Endothelial cell of umbilical vein (primary cell): ENCODE measurements at regions not wholly inside any gene's neighbourhood (a gene's known extent, or its start where the extent isn't known, plus 50 kb on each side); places are given as distances from the start of the nearest gene placed in this dataset.
A peak's percentile ranks its signal among the peaks of the same experiment; 100 is the strongest.

Source experiments
- BruUV-seq: library from RNA; stranded (reverse); fragments of 400-500 nt; replicated peaks from 2 replicates; lab custom pipeline; 2021; lab: Mats Ljungman, UMichigan
- CTCF ChIA-PET: fragments of 300-600, 350-600 bp; sonication (Branson Sonifier 250); formaldehyde crosslinking; loops from one replicate; lab custom pipeline; 2021; ENCODE audit warnings: antibody characterized with exemption, inconsistent platforms; lab: Charles Lee
- POLR2A ChIA-PET: fragments of 300-600, 350-600 bp; sonication (Branson Sonifier 250); formaldehyde crosslinking; loops from one replicate; lab custom pipeline; 2021; ENCODE audit warnings: antibody characterized with exemption, inconsistent platforms; lab: Charles Lee
- DNase-seq: peaks from one replicate; pipeline ENCODE4 v3.0.0-alpha.2; 2011; ENCODE audit warnings: low read depth, low spot score
- FAIRE-seq: peaks from 2 replicates; lab custom pipeline; 2011; peaks lifted over from hg19 to GRCh38; lab: Jason Lieb, UNC
- H2AFZ ChIP-seq: 2 replicates; pipeline ENCODE4 v1.6.0; 2012; ENCODE audit warnings: low read depth, low read length, control low read depth, inconsistent platforms
- H3K27ac ChIP-seq: 2 replicates; pipeline ENCODE4 v1.5.1; 2011; ENCODE audit warnings: low read depth, mild to moderate bottlenecking, control low read depth, low read length, moderate library complexity; ENCODE audit not compliant: insufficient read depth
- H3K27me3 ChIP-seq, 2 experiments: 2 replicates each; pipeline versions ENCODE4 v1.6.0 to v1.6.1; 2011; ENCODE audit warnings: low read length in 2 of 2, mixed read lengths in 1 of 2; ENCODE audit not compliant: control insufficient read depth in 2 of 2, insufficient read depth in 2 of 2
- H3K36me3 ChIP-seq, 2 experiments: 2 replicates in 1 of 2; 3 replicates in 1 of 2; pipeline ENCODE4 v1.5.1; 2011; ENCODE audit warnings: low read length in 2 of 2, mild to moderate bottlenecking in 1 of 2, moderate library complexity in 1 of 2; ENCODE audit not compliant: control insufficient read depth in 2 of 2, insufficient read depth in 2 of 2; ENCODE audit errors: extremely low read depth in 1 of 2
- H3K4me1 ChIP-seq: 3 replicates; pipeline ENCODE4 v1.5.1; 2011; ENCODE audit warnings: mild to moderate bottlenecking, low read length; ENCODE audit not compliant: control insufficient read depth, insufficient read depth; ENCODE audit errors: extremely low read depth
- H3K4me2 ChIP-seq: 2 replicates; pipeline ENCODE4 v1.6.1; 2011; ENCODE audit warnings: low read length, control low read depth, mixed read lengths; ENCODE audit not compliant: insufficient read depth
- H3K4me3 ChIP-seq, 3 experiments: fragments of 200-600 bp in 1 of 3; sonication (generic), shearing (Covaris generic) in 1 of 3; replicated peaks in 1 of 3; 2 replicates each; pipeline ENCODE4 v1.5.1; 2011 to 2016; ENCODE audit warnings: control low read depth in 3 of 3, low read length in 3 of 3, mild to moderate bottlenecking in 2 of 3, inconsistent platforms in 1 of 3, low read depth in 1 of 3, moderate library complexity in 1 of 3; ENCODE audit not compliant: insufficient read depth in 1 of 3
- H3K79me2 ChIP-seq: 2 replicates; pipeline ENCODE4 v1.6.0; 2012; ENCODE audit warnings: low read length, inconsistent platforms; ENCODE audit not compliant: control insufficient read depth, insufficient read depth
- H3K9ac ChIP-seq: replicated peaks from 2 replicates; pipeline ENCODE3; 2011; ENCODE audit warnings: low read length, control low read depth; ENCODE audit not compliant: insufficient read depth; ENCODE audit errors: extremely low read depth
- H3K9me1 ChIP-seq: replicated peaks from 3 replicates; pipeline ENCODE4 v1.6.0; 2011; ENCODE audit warnings: mild to moderate bottlenecking, low read length; ENCODE audit not compliant: control insufficient read depth, insufficient read depth; ENCODE audit errors: extremely low read depth
- H3K9me3 ChIP-seq: replicated peaks from 2 replicates; pipeline ENCODE4 v1.5.1; 2012; ENCODE audit warnings: low read length, inconsistent platforms; ENCODE audit not compliant: control insufficient read depth, insufficient read depth
- H4K20me1 ChIP-seq: replicated peaks from 2 replicates; pipeline ENCODE3; 2011; ENCODE audit warnings: mild to moderate bottlenecking, low read length; ENCODE audit not compliant: control insufficient read depth, insufficient read depth; ENCODE audit errors: extremely low read depth
- FOS ChIP-seq: IDR thresholded peaks from 2 replicates; pipeline ENCODE4 v1.6.1; 2011; ENCODE audit warnings: mild to moderate bottlenecking, low read length, moderate library complexity, borderline replicate concordance; ENCODE audit not compliant: insufficient read depth
- GATA2 ChIP-seq: IDR thresholded peaks from 2 replicates; pipeline ENCODE4 v1.7.0; 2011; ENCODE audit warnings: low read depth, mild to moderate bottlenecking, moderate library complexity, mixed read lengths, low read length; ENCODE audit not compliant: insufficient read length, insufficient read depth
- JUN ChIP-seq: IDR thresholded peaks from 2 replicates; pipeline ENCODE4 v1.6.1; 2011; ENCODE audit warnings: borderline replicate concordance, low read depth; ENCODE audit not compliant: insufficient read length, insufficient read depth
- MYC ChIP-seq: IDR thresholded peaks from one replicate; pipeline ENCODE4 v1.6.1; 2011; ENCODE audit warnings: mild to moderate bottlenecking, low read depth, low read length
- POLR2A ChIP-seq: IDR thresholded peaks from 2 replicates; pipeline ENCODE4 v1.6.1; 2012; ENCODE audit warnings: low read depth, mild to moderate bottlenecking, control low read depth, low read length
- dilution Hi-C: fragments of 300-500 bp; cut with MboI; formaldehyde crosslinking; loops from one replicate; pipeline ENCODE4 v1.15.0; 2019; ENCODE audit warnings: low sequenced_read_pairs; ENCODE audit not compliant: extremely low pct_ligation_motif_present
- intact Hi-C: fragments of 100-400 bp; cut with micrococcal nuclease; formaldehyde crosslinking; loops from one replicate; pipeline ENCODE4 v1.10.0; 2022
- TF ChIP-seq, protein P1 (sequence below): IDR thresholded peaks from 2 replicates; pipeline ENCODE4 v1.6.1; 2011; ENCODE audit not compliant: insufficient read depth, insufficient read length
- TF ChIP-seq, protein P2 (sequence below), 2 donors: IDR thresholded peaks; 1 replicate in 1 of 2; 2 replicates in 1 of 2; pipeline ENCODE4 v1.5.1; 2011; ENCODE audit warnings: low read length in 2 of 2, mild to moderate bottlenecking in 2 of 2, moderate library complexity in 2 of 2, control low read depth in 1 of 2, inconsistent platforms in 1 of 2, low read depth in 1 of 2; ENCODE audit not compliant: insufficient read depth in 1 of 2; ENCODE audit errors: extremely low read depth in 1 of 2

GRCh38 chr4:15232366-15233263 lies 195.2 kb upstream of the C1QTNF7 start:
- intact Hi-C loops: loop anchor here (5.0 to 10.0 kb wide), 2 partner anchors 230 to 422 kb away; partner anchors contain the start of genes CPEB2 and FBXL5
- no peaks in the 10 kb centered on the region for H3K9me3 ChIP-seq
- no peaks in the 10 kb centered on the region for H3K9me1 ChIP-seq
- TF ChIP-seq FOS (no peak), MYC (no peak), JUN (no peak), POLR2A (no peak), GATA2 (no peak)
- TF ChIP-seq, protein P1, sequence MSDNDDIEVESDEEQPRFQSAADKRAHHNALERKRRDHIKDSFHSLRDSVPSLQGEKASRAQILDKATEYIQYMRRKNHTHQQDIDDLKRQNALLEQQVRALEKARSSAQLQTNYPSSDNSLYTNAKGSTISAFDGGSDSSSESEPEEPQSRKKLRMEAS: no peak
- TF ChIP-seq, protein P2, sequence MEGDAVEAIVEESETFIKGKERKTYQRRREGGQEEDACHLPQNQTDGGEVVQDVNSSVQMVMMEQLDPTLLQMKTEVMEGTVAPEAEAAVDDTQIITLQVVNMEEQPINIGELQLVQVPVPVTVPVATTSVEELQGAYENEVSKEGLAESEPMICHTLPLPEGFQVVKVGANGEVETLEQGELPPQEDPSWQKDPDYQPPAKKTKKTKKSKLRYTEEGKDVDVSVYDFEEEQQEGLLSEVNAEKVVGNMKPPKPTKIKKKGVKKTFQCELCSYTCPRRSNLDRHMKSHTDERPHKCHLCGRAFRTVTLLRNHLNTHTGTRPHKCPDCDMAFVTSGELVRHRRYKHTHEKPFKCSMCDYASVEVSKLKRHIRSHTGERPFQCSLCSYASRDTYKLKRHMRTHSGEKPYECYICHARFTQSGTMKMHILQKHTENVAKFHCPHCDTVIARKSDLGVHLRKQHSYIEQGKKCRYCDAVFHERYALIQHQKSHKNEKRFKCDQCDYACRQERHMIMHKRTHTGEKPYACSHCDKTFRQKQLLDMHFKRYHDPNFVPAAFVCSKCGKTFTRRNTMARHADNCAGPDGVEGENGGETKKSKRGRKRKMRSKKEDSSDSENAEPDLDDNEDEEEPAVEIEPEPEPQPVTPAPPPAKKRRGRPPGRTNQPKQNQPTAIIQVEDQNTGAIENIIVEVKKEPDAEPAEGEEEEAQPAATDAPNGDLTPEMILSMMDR (IDR thresholded peaks at IDR 0.05; ENCODE audit: extremely low read depth in 1 of 2, insufficient read depth in 1 of 2, low read depth in 1 of 2, low read length in 2 of 2): no peak
- no peak overlapping the region for H3K27ac ChIP-seq
- H3K4me2 ChIP-seq: no peak overlapping the region
- FAIRE-seq (peak; percentile 12), DNase-seq (peak; percentile 28)
- POLR2A ChIA-PET: no interaction called here
- no TSS peak for BruUV-seq
- CTCF ChIA-PET: interaction anchor here (1.0 to 2.1 kb wide), 4 partner anchors 25 to 1579 kb away, joined by 3 to 16 read pairs (median 8); no protein-coding TSS in a partner anchor
- no peaks in the 10 kb centered on the region for H4K20me1 ChIP-seq
- peak overlapping the region; percentile 29 for H2AFZ ChIP-seq
- H3K36me3 ChIP-seq: no peaks in the 10 kb centered on the region
- H3K9ac ChIP-seq: no peak overlapping the region
- no peak overlapping the region for H3K4me3 ChIP-seq
- dilution Hi-C loops: no loop called here
- no peaks in the 10 kb centered on the region for H3K27me3 ChIP-seq
- H3K79me2 ChIP-seq: no peaks in the 10 kb centered on the region
- H3K4me1 ChIP-seq: no peaks in the 10 kb centered on the region
